Pulmonary artery endothelial cell (primary cell): ENCODE measurements at regions not wholly inside any gene's neighbourhood (a gene's known extent, or its start where the extent isn't known, plus 50 kb on each side); places are given as distances from the start of the nearest gene placed in this dataset.

Source experiments
- DNase-seq: peaks from one replicate; pipeline ENCODE4 v3.0.0-alpha.2; 2011; ENCODE audit warnings: low read depth, low spot score

DNA sequence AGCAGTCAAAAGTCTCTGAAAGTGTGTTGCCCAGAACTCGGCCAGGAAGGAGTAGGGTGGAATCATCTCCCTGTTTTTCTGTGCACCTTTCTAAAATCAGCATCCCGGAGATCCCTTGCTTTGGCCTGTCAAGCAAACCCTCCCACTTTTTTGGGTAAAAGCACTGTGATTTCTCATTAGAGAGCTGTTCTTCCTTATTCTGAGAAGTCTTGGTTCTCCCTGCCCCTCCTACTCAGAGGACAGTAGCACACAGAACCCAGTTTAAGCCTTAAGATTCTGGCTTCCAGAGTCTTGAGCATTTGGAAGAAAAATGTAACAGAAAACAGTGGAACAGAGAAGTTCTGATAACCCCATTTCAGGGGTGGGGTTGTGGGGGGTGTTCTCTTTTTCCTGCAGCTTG lies 52.6 kb upstream of the KATNAL1 start:
- DNase-seq: no peak

DNA sequence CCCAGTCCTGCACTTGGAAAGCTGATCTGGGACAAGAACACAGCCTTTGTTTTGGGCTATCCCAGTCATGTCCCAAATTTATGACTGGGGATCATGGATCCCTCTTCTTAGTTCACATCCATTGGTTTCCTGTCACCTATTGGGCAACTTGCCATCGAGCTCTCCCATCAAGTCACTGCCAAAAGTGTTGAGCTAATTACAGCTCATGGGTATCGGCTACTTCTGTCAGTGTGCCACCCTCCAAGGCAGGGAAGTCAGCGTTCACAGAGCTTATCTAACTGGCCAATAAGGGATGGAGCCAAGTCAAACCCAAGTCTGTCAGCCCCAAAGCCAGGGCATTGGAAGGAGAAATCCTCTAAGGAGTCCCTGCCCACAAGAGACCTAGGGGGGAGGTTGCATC lies 53.2 kb upstream of the KATNAL1 start:
- no peak for DNase-seq

DNA sequence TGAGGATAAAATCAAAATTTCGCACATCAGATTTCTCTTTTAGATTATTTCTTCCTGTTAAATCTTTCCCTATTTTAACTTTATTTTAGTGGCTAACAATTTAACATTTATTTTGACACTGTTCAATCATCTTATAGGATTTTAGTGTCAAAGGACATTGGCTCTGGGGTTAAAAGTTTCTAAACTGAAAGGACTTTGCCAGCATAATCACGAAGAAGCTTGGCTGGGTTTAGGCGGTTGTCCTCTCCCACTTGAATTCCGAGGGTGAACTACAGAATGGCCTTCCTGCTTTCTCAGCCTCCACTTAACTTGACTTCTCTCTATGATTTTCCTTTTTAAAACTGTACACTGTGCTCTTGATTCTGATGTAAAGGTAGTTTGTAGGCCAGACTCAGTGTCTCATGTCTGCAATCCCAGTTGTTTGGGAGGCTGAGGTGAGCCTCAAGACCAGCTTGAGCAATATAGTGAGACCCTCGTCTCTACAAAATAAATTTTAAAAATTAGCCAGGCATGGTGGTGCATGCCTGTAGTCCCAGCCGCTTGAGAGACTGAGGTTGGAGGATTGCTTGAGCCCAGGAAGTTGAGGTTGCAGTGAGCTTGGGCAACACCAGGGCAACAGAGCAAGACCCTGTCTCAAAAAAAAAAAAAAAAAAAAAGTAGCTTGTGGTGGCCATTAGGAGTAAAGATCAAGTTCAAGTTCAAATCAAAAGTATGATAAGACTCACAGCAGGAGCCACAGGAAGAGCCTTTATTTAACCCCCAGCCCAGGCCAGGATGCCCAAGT lies 54.8 kb upstream of the KATNAL1 start:
- no peak for DNase-seq

- no peak for DNase-seq
These were observed 55.5 kb upstream of the KATNAL1 start for GRCh38 chr13:30362869-30363268.

GRCh38 chr13:30363725-30364124 lies 56.4 kb upstream of the KATNAL1 start:
- DNase-seq: no peak

- peak; percentile 47 for DNase-seq
These were observed 56.8 kb upstream of the KATNAL1 start for GRCh38 chr13:30364133-30364532.

- DNase-seq: peak; percentile 89
These were observed 57.4 kb upstream of the UBE2L5 start for GRCh38 chr13:30364876-30365275.

DNA sequence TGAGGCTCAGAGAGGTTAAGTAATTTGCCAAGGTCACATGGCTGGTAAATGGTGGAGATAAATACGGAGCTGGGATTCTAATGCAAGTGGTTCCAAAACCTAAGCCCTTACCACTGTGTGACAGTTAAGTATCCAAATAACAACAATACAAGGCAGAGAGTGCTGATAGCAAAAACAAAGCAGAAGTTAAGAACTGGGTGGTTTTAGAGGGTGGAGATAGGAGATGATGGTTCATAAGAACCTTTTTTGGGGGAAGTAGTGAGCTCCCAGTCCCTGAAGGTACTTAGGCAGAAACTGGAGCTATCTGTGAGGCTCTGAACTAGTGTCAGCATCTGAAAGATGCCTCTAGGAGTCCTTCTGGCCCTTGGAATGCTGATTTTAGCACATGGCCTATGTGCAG lies 56.2 kb upstream of the UBE2L5 start:
- no peak for DNase-seq

DNA sequence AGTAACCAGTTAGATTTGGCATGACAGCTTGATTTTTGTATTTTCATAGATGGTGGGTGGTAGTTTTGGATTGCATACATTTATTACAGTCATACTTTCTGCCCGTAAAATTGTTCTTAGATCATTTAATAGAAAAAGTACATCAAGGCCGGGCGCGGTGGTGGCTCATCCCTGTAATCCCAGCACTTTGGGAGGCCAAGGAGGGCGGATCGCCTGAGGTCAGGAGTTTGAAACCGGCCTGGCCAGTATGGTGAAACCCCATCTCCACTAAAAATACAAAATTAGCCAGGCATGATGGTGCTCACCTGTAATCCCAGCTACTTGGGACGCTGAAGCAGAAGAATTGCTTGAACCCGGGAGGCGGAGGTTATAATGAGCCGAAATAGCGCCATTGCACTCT lies 55.0 kb upstream of the UBE2L5 start:
- no peak for DNase-seq

DNA sequence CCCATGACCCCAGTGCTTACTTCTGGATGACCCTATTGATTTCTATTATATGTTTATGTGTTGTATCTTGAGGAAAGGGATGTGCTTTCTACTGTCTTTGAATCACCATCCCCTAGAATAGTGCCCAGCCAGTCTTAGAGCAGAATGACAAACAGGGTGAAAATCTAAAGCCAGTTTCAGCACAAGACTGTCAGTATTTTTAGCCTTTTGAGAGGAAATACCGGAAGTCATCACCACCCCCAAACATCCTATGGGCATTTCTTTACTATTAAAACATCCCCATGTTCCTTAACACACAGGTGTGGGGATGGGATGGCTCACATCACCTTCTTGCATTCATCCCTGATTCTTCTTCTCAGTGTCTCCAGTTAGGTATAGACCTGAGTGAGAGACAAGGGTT lies 52.1 kb upstream of the UBE2L5 start:
- DNase-seq: no peak

GRCh38 chr13:30370916-30371521 lies 51.3 kb upstream of the UBE2L5 start:
- no peak for DNase-seq

DNA sequence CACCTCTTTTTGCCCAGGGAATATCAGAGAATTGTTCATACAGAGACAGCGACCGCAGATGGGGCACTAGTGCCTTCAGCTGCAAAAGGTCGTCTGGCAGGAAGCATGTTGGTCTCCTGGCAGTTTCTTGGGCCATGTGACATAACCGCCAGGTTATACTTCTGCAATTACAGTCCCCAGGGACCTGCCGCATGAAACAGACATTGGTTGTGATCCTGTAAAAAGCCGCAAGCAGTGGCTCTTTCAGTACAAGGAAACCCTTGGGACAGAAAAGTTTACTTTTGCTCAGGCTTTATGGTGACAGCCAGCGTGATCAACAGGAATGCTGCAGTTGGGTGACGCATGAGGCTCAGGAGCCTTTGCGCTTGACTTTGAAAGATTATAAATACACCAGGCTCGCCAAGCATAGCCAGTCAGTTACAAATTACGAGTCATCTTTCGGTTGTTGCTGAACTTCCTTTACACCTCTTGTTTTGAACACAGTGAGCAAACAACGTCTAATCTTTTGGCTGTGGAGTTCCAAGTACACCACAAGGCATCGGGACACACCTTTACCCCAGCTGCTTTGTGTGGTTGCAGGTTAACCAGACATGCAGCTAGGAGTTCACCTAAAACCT lies 50.5 kb upstream of the UBE2L5 start:
- no peak for DNase-seq
